Fibroblast of the conjunctiva (primary cell): ENCODE measurements at regions not wholly inside any gene's neighbourhood (a gene's known extent, or its start where the extent isn't known, plus 50 kb on each side); places are given as distances from the start of the nearest gene placed in this dataset.

Experiments
- DNase-seq: peaks from one replicate; pipeline ENCODE4 v3.0.0-alpha.2; 2010; ENCODE audit warnings: low read depth

GRCh38 chr12:59044791-59045190 lies 124.5 kb upstream of the LRIG3 start:
- no peak for DNase-seq

- DNase-seq = peak; percentile 84
These were observed 121.2 kb upstream of the LRIG3 start for GRCh38 chr12:59041241-59042121.

GRCh38 chr12:59040656-59041055 lies 120.4 kb upstream of the LRIG3 start:
- DNase-seq = peak; percentile 55

- DNase-seq = no peak
These were observed 119.7 kb upstream of the LRIG3 start for GRCh38 chr12:59040043-59040442.

- DNase-seq = no peak
These were observed 118.7 kb upstream of the LRIG3 start for GRCh38 chr12:59039005-59039404.

GRCh38 chr12:59036973-59037762 lies 116.9 kb upstream of the LRIG3 start:
- peak; percentile 39 for DNase-seq

GRCh38 chr12:59036347-59036746 lies 116.0 kb upstream of the LRIG3 start:
- no peak for DNase-seq

- DNase-seq = no peak
These were observed 111.0 kb upstream of the LRIG3 start for GRCh38 chr12:59031313-59031712.

GRCh38 chr12:59030415-59030814 lies 110.1 kb upstream of the LRIG3 start:
- no peak for DNase-seq

GRCh38 chr12:59027199-59027598 lies 106.9 kb upstream of the LRIG3 start:
- no peak for DNase-seq

- DNase-seq = no peak
These were observed 103.6 kb upstream of the LRIG3 start for GRCh38 chr12:59023861-59024424.

GRCh38 chr12:59020073-59020946 lies 100.0 kb upstream of the LRIG3 start:
- DNase-seq = no peak

- DNase-seq = no peak
These were observed 94.6 kb upstream of the LRIG3 start for GRCh38 chr12:59014885-59015284.

- DNase-seq = no peak
These were observed 90.6 kb upstream of the LRIG3 start for GRCh38 chr12:59010941-59011340.

- DNase-seq = no peak
These were observed 89.8 kb upstream of the LRIG3 start for GRCh38 chr12:59010118-59010517.

GRCh38 chr12:59007620-59008019 lies 87.3 kb upstream of the LRIG3 start:
- no peak for DNase-seq

- peak; percentile 90 for DNase-seq
These were observed 85.1 kb upstream of the LRIG3 start for GRCh38 chr12:59005193-59005955.

- DNase-seq = no peak
These were observed 84.2 kb upstream of the LRIG3 start for GRCh38 chr12:59004456-59004855.

GRCh38 chr12:58995666-58996363 lies 75.5 kb upstream of the LRIG3 start:
- no peak for DNase-seq

GRCh38 chr12:58988643-58989344 lies 68.5 kb upstream of the LRIG3 start:
- no peak for DNase-seq
